K562 (cell line): ENCODE measurements at regions not wholly inside any gene's neighbourhood (a gene's known extent, or its start where the extent isn't known, plus 50 kb on each side); places are given as distances from the start of the nearest gene placed in this dataset.

Experiments
- SMARCE1 ChIP-seq: fragments of 450-650 bp; IDR thresholded peaks from 2 replicates; pipeline ENCODE4 v1.7.1; 2016; ENCODE audit warnings: mild to moderate bottlenecking
- ZBTB33 ChIP-seq: sonication (generic); formaldehyde crosslinking; IDR thresholded peaks from 2 replicates; pipeline ENCODE4 v1.8.1; 2023; ENCODE audit warnings: mild to moderate bottlenecking, missing genetic modification reagents

GRCh38 chr14:98411154-98411553 is 860.8 kb downstream of the BCL11B start:
- no peak for TF ChIP-seq SMARCE1
- no peak for TF ChIP-seq ZBTB33
